C4-2B (cell line): ENCODE measurements at regions not wholly inside any gene's neighbourhood (a gene's known extent, or its start where the extent isn't known, plus 50 kb on each side); places are given as distances from the start of the nearest gene placed in this dataset.

ENCODE experiments used
- H3K27ac ChIP-seq: fragments of 450-650 bp; 2 replicates; pipeline ENCODE4 v1.5.1; 2017
- ZFX ChIP-seq: fragments of 450-650 bp; IDR thresholded peaks from 2 replicates; pipeline ENCODE4 v1.6.1; 2017
- TF ChIP-seq, protein P1 (sequence below): fragments of 450-650 bp; conservative IDR thresholded peaks from 2 replicates; pipeline ENCODE4 v1.5.1; 2017; ENCODE audit warnings: mild to moderate bottlenecking

DNA sequence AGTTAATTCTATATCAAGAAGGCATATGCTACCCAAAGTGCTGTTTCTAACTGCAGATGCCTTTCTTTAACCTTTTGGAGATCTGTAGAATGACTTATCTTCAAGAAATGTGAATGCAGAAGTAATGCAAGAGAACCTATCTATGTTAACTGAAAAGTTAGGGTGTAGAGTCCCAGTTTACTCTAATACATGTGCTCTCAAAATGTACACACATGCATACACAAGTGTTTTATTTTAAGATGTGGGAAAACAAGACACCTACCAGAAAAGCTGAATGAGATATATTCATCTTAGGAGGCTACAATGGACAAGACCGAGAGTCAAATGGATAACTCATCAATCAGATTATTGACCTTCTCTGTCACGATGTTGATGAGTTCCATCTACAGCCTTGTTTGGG lies 80.9 kb downstream of the CDCA7 start:
- TF ChIP-seq, protein P1, sequence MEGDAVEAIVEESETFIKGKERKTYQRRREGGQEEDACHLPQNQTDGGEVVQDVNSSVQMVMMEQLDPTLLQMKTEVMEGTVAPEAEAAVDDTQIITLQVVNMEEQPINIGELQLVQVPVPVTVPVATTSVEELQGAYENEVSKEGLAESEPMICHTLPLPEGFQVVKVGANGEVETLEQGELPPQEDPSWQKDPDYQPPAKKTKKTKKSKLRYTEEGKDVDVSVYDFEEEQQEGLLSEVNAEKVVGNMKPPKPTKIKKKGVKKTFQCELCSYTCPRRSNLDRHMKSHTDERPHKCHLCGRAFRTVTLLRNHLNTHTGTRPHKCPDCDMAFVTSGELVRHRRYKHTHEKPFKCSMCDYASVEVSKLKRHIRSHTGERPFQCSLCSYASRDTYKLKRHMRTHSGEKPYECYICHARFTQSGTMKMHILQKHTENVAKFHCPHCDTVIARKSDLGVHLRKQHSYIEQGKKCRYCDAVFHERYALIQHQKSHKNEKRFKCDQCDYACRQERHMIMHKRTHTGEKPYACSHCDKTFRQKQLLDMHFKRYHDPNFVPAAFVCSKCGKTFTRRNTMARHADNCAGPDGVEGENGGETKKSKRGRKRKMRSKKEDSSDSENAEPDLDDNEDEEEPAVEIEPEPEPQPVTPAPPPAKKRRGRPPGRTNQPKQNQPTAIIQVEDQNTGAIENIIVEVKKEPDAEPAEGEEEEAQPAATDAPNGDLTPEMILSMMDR, result no peak
- no peak for TF ChIP-seq ZFX
- H3K27ac ChIP-seq, result no peak overlapping the region

DNA sequence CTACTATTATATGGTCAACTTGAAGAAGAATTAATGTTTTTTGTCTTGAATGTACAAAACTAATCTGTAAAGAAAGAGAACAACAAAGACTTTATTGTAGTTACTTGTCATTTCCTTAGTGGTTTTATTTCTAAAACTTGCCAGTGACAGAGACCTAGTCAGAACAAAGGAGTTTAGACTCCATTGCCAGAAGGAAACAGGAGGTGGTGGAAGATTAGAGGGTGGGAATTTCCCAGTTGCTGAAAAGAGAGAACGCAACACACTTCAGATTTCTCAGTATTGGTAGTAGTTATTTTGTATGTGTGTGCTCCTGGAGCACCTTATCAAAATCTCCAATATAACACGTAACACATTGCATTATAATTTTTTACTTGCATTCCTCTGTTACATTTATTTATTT lies 81.4 kb downstream of the CDCA7 start:
- TF ChIP-seq, protein P1, result no peak
- TF ChIP-seq ZFX, result no peak
- H3K27ac ChIP-seq, result no peak overlapping the region

DNA sequence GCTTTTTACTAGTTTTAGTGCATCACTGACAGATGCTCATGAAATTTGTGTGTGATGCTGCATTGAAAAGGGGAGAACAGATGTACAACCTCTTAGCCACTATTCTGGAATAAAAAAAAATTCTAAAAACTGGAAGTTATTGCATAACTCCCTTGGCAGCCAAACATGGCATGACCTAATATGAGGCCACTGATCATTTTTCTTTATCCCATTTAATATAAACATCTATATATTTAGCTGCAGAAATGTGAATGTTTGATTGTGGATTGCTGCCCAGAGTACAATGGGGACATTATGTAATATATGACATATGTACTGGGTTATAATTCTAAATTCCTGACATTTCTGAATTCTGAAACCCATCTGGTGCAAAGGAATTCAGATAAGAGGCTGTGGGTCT lies 86.5 kb downstream of the CDCA7 start:
- TF ChIP-seq, protein P1, result no peak
- TF ChIP-seq ZFX, result no peak
- no peak overlapping the region for H3K27ac ChIP-seq

DNA sequence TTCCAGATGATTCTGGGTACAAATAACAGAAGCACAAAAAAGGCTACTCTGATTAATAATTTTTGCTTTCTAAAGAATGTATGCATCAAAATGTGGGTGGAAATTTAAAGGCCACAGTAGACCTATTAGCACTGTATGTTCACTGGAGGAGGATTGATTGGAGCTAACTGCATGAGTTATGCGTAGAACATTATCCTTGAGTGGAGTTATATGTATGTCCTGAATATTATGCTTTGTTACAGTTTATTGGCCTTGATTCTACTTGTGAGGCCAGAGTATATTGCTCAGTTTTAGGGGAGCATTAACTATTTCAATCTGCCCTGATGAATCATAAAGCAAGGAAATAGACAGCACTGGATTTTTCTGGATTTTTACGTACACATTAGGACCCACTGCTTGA lies 87.9 kb downstream of the CDCA7 start:
- TF ChIP-seq ZFX, result no peak
- TF ChIP-seq, protein P1, result no peak
- no peak overlapping the region for H3K27ac ChIP-seq

DNA sequence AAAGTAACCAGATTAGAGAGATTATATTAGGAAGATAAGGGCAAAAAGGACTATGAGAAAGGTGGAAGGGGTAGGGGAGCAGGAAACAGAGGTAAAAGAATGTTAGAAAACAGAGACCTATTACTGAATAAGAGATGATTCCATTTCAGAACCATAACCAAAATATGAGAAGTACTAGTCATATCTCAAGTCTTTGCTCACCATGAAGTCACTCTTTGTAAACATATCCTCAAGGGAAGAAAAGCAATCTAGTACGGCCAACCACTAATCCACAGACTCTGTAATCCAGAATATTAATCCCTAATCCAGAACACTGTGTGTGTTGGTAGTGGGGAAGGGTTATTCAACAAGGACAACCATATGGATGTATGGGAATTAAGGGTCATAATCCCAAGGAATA lies 92.0 kb downstream of the CDCA7 start:
- TF ChIP-seq, protein P1, result no peak
- no peak for TF ChIP-seq ZFX
- no peak overlapping the region for H3K27ac ChIP-seq

DNA sequence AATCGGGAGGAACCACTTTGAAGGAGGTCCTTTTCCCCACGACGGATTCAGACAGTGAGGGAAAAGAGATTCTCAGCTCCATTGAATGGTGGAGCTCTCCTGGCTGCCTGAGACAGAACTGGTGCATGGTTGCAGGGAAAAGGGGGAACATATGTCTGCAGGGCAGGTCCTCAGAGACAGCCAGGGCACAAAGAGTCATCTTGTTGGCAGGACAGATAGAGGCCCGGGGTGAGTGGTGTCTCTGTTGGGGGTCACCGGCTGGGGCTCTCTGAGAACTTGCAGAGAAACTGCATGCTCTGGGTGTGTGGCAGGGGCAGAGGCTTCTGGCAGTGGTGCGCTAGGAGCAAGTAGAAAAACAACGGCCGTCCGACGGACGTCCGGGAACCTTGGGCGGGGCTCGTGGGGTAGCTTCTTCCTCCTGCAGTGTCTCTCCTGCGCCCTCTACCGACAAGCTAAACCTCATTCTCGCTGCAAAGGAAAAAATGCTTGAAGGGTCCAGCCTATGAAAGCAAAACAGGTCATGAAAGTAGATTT lies 94.3 kb downstream of the CDCA7 start:
- TF ChIP-seq, protein P1, result peak; percentile 82
- TF ChIP-seq ZFX, result no peak
- H3K27ac ChIP-seq, result peak overlapping the region; percentile 57

DNA sequence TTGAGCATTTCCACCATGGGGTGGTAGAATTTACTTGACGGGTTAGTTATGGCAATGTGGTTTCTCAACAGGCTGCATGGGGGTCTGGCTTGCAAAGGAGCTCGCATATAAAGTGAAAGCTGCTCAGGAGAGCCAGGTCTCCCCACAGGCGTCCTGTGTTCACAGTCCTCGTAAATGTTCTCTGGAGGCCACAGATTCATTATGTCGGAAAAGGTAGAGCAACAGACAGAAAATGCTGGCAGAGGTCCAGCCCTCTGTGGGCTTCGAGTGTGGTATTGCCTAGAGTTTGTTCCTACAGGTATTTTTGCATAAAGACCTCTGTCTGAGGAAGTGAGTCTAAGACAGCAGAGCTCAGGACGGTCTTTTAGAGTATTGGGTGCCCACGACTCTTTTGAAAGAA lies 96.4 kb downstream of the CDCA7 start:
- TF ChIP-seq ZFX, result no peak
- TF ChIP-seq, protein P1, result no peak
- H3K27ac ChIP-seq, result no peak overlapping the region
